Liver (tissue), 8 donors: ENCODE measurements at regions not wholly inside any gene's neighbourhood (a gene's known extent, or its start where the extent isn't known, plus 50 kb on each side); places are given as distances from the start of the nearest gene placed in this dataset.

Experiments
- DNase-seq: peaks from one replicate; pipeline ENCODE4 v3.0.0-alpha.2; 2017; ENCODE audit warnings: low spot score
- H3K27ac ChIP-seq, 2 donors: one replicate each; pipeline ENCODE4 v1.7.0; 2013; ENCODE audit warnings: inconsistent platforms in 2 of 2, low read length in 2 of 2, control low read depth in 1 of 2, low read depth in 1 of 2, mild to moderate bottlenecking in 1 of 2
- H3K27me3 ChIP-seq, 4 donors: one replicate each; pipeline versions ENCODE4 v1.6.1 to v1.7.0; 2013; ENCODE audit warnings: low read length in 3 of 4, inconsistent platforms in 1 of 4, mild to moderate bottlenecking in 1 of 4, moderate library complexity in 1 of 4; ENCODE audit not compliant: control insufficient read depth in 4 of 4, insufficient read depth in 4 of 4
- H3K36me3 ChIP-seq, 4 donors: one replicate each; pipeline versions ENCODE4 v1.6.1 to v1.7.0; 2013; ENCODE audit warnings: low read length in 3 of 4, mild to moderate bottlenecking in 3 of 4, low read depth in 1 of 4, moderate library complexity in 1 of 4; ENCODE audit not compliant: control insufficient read depth in 4 of 4, insufficient read depth in 3 of 4
- H3K4me1 ChIP-seq, 4 donors: one replicate each; pipeline versions ENCODE4 v1.6.1 to v1.7.0; 2013; ENCODE audit warnings: low read length in 3 of 4, mild to moderate bottlenecking in 3 of 4, moderate library complexity in 1 of 4; ENCODE audit not compliant: control insufficient read depth in 4 of 4, insufficient read depth in 4 of 4
- H3K4me3 ChIP-seq, 3 donors: one replicate each; pipeline versions ENCODE4 v1.6.1 to v1.7.0; 2013; ENCODE audit warnings: low read length in 3 of 3, control low read depth in 1 of 3, low read depth in 1 of 3, mild to moderate bottlenecking in 1 of 3
- H3K9ac ChIP-seq, 2 donors: one replicate each; pipeline ENCODE4 v1.7.0; 2013; ENCODE audit warnings: low read length in 2 of 2, mild to moderate bottlenecking in 2 of 2, moderate library complexity in 2 of 2, control low read depth in 1 of 2, low read depth in 1 of 2
- H3K9me3 ChIP-seq, 4 donors: one replicate each; pipeline versions ENCODE4 v1.6.1 to v1.7.0; 2013; ENCODE audit warnings: low read length in 3 of 4; ENCODE audit not compliant: control insufficient read depth in 4 of 4
- ATF3 ChIP-seq: IDR thresholded peaks from 2 replicates; pipeline ENCODE4 v1.6.1; 2016; ENCODE audit warnings: antibody characterized with exemption
- CTCF ChIP-seq: fragments of 150-350 bp; IDR thresholded peaks from 2 replicates; pipeline ENCODE4 v1.5.1; 2017; ENCODE audit warnings: improper control_type of control experiment, low read depth, low read length; ENCODE audit not compliant: missing input control
- EGR1 ChIP-seq, 2 donors: IDR thresholded peaks; 2 replicates each; pipeline ENCODE4 v1.6.1; 2016 to 2018; ENCODE audit warnings: antibody characterized with exemption in 2 of 2, low read depth in 2 of 2
- FOXA1 ChIP-seq: IDR thresholded peaks from 2 replicates; pipeline ENCODE4 v1.6.1; 2016; ENCODE audit warnings: antibody characterized with exemption
- FOXA2 ChIP-seq: IDR thresholded peaks from 2 replicates; pipeline ENCODE4 v1.6.1; 2016; ENCODE audit warnings: antibody characterized with exemption
- GABPA ChIP-seq, 2 donors: IDR thresholded peaks in 1 of 2; conservative IDR thresholded peaks in 1 of 2; 2 replicates each; pipeline ENCODE4 v1.6.1; 2016; ENCODE audit warnings: antibody characterized with exemption in 2 of 2, mild to moderate bottlenecking in 1 of 2, moderate library complexity in 1 of 2
- HNF4G ChIP-seq: IDR thresholded peaks from 2 replicates; pipeline ENCODE4 v1.6.1; 2016; ENCODE audit warnings: antibody characterized with exemption
- JUND ChIP-seq, 2 donors: IDR thresholded peaks; 2 replicates each; pipeline ENCODE4 v1.6.1; 2016; ENCODE audit warnings: antibody characterized with exemption in 2 of 2
- MAX ChIP-seq: IDR thresholded peaks from 2 replicates; pipeline ENCODE4 v1.6.1; 2016; ENCODE audit warnings: antibody characterized with exemption
- RAD21 ChIP-seq, 2 donors: IDR thresholded peaks; 2 replicates each; pipeline ENCODE4 v1.6.1; 2016; ENCODE audit warnings: antibody characterized with exemption in 2 of 2, mild to moderate bottlenecking in 2 of 2
- REST ChIP-seq: IDR thresholded peaks from 2 replicates; pipeline ENCODE4 v1.6.1; 2016; ENCODE audit warnings: antibody characterized with exemption, mild to moderate bottlenecking
- RXRA ChIP-seq, 2 donors: IDR thresholded peaks; 2 replicates each; pipeline ENCODE4 v1.6.1; 2017 to 2018; ENCODE audit warnings: antibody characterized with exemption in 2 of 2, mild to moderate bottlenecking in 1 of 2
- SP1 ChIP-seq: IDR thresholded peaks from 2 replicates; pipeline ENCODE4 v1.6.1; 2018; ENCODE audit warnings: antibody characterized with exemption, mild to moderate bottlenecking
- TAF1 ChIP-seq: conservative IDR thresholded peaks from 2 replicates; pipeline ENCODE4 v1.6.1; 2016; ENCODE audit warnings: antibody characterized with exemption, mild to moderate bottlenecking
- YY1 ChIP-seq: IDR thresholded peaks from 2 replicates; pipeline ENCODE4 v1.6.1; 2016; ENCODE audit warnings: antibody characterized with exemption, mild to moderate bottlenecking
- ZBTB33 ChIP-seq: IDR thresholded peaks from 2 replicates; pipeline ENCODE4 v1.6.1; 2016; ENCODE audit warnings: antibody characterized with exemption
- WGBS: extraction: QIAGEN DNeasy Blood & Tissue Kit; methylation state at CpG from one replicate; pipeline ENCODE4 v1.1.7; 2013; 5-methylcytosine and 5-hydroxymethylcytosine counted together
- donor health status: healthy.
- donor health status: healthy.
- donor health status: healthy.
- donor health status: healthy.
- donor health status: healthy.

GRCh38 chr3:157838457-157838856 is 267.8 kb downstream of the SHOX2 start:
- no peak overlapping the region for H3K4me3 ChIP-seq
- no peak for TF ChIP-seq FOXA2
- TF ChIP-seq TAF1: no peak
- TF ChIP-seq ATF3: no peak
- no peaks in the 10 kb centered on the region for H3K4me1 ChIP-seq
- no peak for DNase-seq
- no peaks in the 10 kb centered on the region for H3K36me3 ChIP-seq
- H3K27me3 ChIP-seq: peaks cover 0 to 4% (median 0%) of the 10 kb centered on the region in 4 donors
- no peak overlapping the region for H3K27ac ChIP-seq
- H3K9ac ChIP-seq: no peak overlapping the region
- 87% methylated on average over 7 of the region's 7 CpGs for WGBS
- H3K9me3 ChIP-seq: no peaks in the 10 kb centered on the region

GRCh38 chr3:157837336-157837735 is 268.9 kb downstream of the SHOX2 start:
- Histone ChIP-seq H3K4me1 (no peaks in the 10 kb centered on the region), H3K9me3 (no peaks in the 10 kb centered on the region), H3K9ac (no peak overlapping the region), H3K36me3 (no peaks in the 10 kb centered on the region), H3K4me3 (no peak overlapping the region), H3K27me3 (peaks cover 0 to 3% (median 0%) of the 10 kb centered on the region in 4 donors), H3K27ac (no peak overlapping the region)
- TF ChIP-seq CTCF (no peak), JUND (IDR thresholded peaks at IDR 0.05) (no peak), ATF3 (no peak), RXRA (IDR thresholded peaks at IDR 0.05) (no peak), FOXA1 (no peak)
- 84% methylated on average over 1 of the region's 1 CpG for WGBS
- no peak for DNase-seq

GRCh38 chr3:157836022-157836421 is 270.2 kb downstream of the SHOX2 start:
- Histone ChIP-seq H3K4me3 (no peak overlapping the region), H3K4me1 (no peaks in the 10 kb centered on the region), H3K36me3 (no peaks in the 10 kb centered on the region), H3K9me3 (no peaks in the 10 kb centered on the region), H3K27ac (no peak overlapping the region), H3K9ac (no peak overlapping the region), H3K27me3 (peaks cover 0 to 5% (median 0%) of the 10 kb centered on the region in 4 donors)
- DNase-seq: no peak
- TF ChIP-seq RAD21 (IDR thresholded peaks at IDR 0.05): no peak
- TF ChIP-seq REST: no peak
- TF ChIP-seq RXRA (IDR thresholded peaks at IDR 0.05): no peak
- no peak for TF ChIP-seq EGR1 (IDR thresholded peaks at IDR 0.05; ENCODE audit: low read depth in 2 of 2)
- TF ChIP-seq FOXA1: no peak
- no peak for TF ChIP-seq ZBTB33
- no peak for TF ChIP-seq SP1
- TF ChIP-seq CTCF: no peak
- no peak for TF ChIP-seq JUND (IDR thresholded peaks at IDR 0.05)
- no peak for TF ChIP-seq ATF3
- no peak for TF ChIP-seq FOXA2
- TF ChIP-seq HNF4G: no peak
- TF ChIP-seq TAF1: no peak
- TF ChIP-seq GABPA (IDR thresholded peaks at IDR 0.05 in 1 of 2, conservative IDR thresholded peaks at IDR 0.05 in 1 of 2): no peak
- TF ChIP-seq YY1: no peak
- TF ChIP-seq MAX: no peak
- WGBS: 69% methylated on average over 7 of the region's 7 CpGs
